SK-N-MC (cell line): ENCODE measurements at regions not wholly inside any gene's neighbourhood (a gene's known extent, or its start where the extent isn't known, plus 50 kb on each side); places are given as distances from the start of the nearest gene placed in this dataset.

ENCODE experiments used
- EZH2 ChIP-seq: fragments of 200-600 bp; sonication (generic); IDR thresholded peaks from one replicate; pipeline ENCODE4 v1.6.1; 2017; ENCODE audit warnings: antibody characterized with exemption
- POLR2AphosphoS5 ChIP-seq: IDR thresholded peaks from 2 replicates; pipeline ENCODE4 v1.6.1; 2012; ENCODE audit warnings: mild to moderate bottlenecking, low read depth, low read length, borderline replicate concordance

- TF ChIP-seq EZH2 (no peak), POLR2AphosphoS5 (no peak)
Observed at GRCh38 chr13:100872761-100873160, 198.2 kb upstream of the TMTC4 start.
